ENCODE measurements at regions not wholly inside any gene's neighbourhood (a gene's known extent, or its start where the extent isn't known, plus 50 kb on each side); places are given as distances from the start of the nearest gene placed in this dataset.

DNA sequence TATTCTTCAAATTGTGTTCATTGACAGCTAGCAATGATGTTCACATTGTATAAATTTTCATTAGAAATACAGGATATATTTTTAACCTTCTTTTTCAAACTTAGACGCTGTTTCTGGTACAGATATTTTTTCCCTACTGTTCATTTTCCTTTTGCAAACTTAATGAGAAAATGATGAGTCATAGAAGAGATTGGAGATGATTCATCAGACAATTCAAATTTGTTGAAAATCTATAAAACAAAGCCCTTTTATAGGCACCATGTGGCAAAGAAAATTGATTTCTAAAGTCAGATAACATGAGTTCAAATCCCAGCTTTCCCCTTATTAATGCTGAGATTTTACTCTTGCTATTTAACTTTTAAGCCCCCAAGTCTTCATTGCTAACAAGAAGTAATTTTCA, 728.8 kb upstream of the DDX18 start:
- DNase-seq = no peak

- DNase-seq = no peak
These were observed 728.1 kb upstream of the DDX18 start for GRCh38 chr2:117086174-117086942.

DNA sequence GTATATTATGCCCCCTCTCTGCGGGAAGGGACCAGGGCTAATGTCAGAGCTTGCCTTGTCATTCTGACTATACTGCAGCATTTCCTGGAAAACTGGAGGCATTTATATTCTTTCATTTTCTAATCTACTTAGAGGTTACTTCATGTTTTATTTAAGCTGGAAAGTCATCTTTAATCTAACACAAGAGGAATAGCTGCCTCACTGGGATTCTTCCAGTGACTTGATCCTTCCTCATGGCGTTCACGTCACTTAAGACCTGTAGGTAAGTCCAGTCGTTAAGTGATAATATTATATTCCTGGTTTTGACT, 727.6 kb upstream of the DDX18 start:
- no peak for DNase-seq

DNA sequence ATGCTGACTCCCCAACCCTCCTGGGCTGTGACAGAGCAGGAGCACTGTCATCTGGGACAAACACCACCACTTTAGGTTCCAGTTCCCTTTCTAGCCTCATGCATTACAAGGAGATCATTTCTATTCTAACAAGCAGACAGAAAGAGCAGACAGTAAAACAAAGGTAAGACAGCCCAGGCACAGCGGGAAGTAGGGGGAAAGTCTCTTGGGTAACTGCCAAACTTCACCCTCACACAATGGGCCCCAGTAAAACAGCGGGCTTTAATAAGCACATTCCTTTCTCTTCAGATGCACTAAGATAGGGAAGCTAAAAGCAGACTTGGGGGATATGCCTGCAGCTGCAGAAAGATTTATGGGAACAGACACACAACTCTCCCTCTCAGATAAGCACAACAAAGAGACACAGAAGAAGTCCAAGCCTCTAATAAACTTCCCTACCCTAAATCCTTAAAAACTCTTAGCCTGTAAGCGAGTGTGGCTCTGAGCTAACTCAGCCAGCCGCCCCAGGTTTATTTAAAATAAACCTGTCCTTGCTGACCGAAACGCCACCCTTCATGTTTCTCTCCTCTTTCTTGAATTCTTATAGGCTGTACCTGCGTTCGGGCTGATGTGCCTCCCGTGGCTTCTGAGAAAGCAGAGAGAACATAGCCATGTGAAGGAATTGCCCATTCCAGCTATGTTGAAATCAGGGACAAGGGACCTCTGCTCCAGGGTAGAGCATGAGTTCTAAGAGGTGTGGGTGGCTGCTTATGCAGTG, 726.8 kb upstream of the DDX18 start:
- no peak for DNase-seq

- no peak for DNase-seq
These were observed 723.3 kb upstream of the DDX18 start for GRCh38 chr2:117091041-117091837.

GRCh38 chr2:117101613-117102012, 712.9 kb upstream of the DDX18 start:
- DNase-seq = no peak

- no peak for DNase-seq
These were observed 705.7 kb upstream of the DDX18 start for GRCh38 chr2:117108741-117109267.

DNA sequence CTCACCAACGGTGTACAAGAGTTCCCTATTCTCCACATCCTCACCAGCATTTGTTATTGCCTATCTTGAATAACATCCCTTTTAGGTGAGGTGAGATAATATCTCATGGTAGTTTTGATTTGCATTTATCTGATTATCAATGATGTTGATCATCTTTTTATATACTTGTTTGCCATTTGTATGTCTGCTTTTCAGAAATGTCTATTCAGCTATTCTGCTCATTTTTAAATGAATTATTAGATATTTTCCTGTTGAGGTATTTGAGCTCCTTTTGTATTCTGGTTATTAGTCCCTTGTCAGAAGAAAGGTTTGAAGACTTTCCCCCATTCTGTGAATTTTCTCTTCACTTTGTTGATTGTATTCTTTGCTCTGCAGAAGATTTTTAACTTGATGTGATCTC, 695.5 kb upstream of the DDX18 start:
- DNase-seq = no peak

- no peak for DNase-seq
These were observed 691.1 kb upstream of the DDX18 start for GRCh38 chr2:117123362-117123761.

DNA sequence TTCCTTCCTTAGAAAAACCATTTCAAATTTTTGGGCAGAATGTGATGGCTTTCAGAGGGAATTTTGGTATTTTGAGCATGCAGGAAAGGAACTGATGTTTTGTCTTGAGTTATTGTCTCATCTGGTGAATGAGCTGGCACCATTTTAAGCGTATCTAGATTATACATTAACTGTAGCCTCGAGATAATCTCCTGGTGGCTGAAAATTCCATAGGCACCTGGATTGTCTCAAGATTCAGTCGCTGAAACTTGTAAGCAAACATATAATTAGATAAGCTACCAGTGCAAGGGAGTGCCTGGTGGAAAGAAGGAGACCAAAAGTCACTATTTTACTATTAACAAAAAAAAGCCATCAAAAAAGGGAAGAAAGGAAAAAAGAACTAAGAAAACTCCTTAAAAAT, 687.8 kb upstream of the DDX18 start:
- DNase-seq = no peak

GRCh38 chr2:117127680-117128079, 686.8 kb upstream of the DDX18 start:
- no peak for DNase-seq

GRCh38 chr2:117128461-117128860, 686.0 kb upstream of the DDX18 start:
- no peak for DNase-seq

DNA sequence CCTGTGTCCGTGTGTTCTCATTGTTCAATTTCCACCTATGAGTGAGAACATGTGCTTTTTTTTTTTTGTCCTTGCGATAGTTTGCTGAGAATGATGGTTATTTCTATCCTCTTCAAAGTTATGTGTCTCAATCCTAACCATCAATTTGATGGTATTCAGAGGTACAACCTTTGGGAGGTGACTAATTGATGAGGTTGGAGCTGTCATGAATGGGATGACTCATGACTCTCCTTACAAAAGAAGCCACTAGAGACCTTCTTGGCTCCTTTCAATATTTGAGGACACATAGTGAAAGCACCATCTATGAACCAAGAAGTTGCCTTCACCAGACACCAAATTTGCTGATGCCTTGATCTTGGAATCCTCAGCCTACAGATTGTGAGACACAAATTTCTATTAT, 677.1 kb upstream of the DDX18 start:
- DNase-seq = no peak

- DNase-seq = no peak
These were observed 645.3 kb upstream of the DDX18 start for GRCh38 chr2:117169036-117169765.

DNA sequence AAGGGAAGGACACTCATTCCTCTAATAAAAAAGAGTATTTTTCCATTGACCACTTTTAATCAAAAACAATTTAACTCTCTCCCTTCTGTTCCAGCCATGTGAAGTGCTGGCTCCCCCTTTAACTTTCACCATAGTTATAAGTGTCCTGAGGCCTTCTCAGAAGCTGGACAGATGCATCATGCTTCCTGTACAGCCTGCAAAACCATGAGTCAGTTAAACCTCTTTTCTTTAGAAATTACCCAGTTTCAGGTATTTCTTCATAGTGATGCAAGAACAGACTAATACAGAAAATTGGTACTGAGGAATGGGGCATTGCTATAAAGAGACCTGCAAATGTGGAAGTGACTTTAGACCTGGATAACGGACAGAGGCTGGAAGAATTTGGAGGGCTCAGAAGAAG, 643.6 kb upstream of the DDX18 start:
- no peak for DNase-seq

DNA sequence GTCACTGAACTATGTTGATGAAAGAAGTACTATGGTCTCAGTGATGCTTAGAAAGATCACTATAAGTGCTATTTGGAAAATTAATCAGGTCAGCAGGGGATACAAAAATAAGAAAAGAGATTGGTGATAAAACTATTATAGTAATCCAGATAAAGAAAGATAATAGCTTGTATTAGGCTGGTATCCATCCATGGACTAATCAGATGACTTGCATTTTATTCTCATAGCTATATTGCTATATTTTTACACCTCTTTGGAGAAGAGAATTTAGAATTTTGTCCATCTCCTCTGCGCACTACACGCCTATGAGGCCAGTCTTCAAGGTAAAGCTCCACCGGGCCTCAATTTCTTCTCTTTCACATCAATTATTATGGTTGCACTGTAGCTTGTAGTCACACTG, 635.1 kb upstream of the DDX18 start:
- no peak for DNase-seq

GRCh38 chr2:117190856-117191559, 623.5 kb upstream of the DDX18 start:
- DNase-seq = no peak

DNA sequence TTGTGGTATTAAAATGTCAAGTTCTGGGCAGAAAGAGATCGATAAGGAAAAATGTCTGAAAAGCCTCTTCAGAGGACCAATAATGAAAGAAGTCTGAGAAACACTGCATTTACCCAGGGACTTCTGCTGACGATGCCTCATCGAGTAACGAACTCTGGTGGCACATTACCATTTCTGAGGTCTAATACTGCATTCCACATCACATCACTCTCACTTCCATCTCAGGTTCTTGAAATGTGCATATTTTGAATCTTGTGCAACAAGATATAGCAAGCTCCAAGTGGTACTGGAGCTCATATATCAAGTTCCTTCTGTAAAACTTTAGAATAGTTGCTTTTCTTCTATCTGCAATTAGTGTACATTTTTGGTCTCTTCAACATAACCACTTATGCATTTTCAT, 619.1 kb upstream of the DDX18 start:
- DNase-seq = no peak

- no peak for DNase-seq
These were observed 615.0 kb upstream of the DDX18 start for GRCh38 chr2:117199511-117199910.

- no peak for DNase-seq
These were observed 601.9 kb upstream of the DDX18 start for GRCh38 chr2:117212562-117212961.

DNA sequence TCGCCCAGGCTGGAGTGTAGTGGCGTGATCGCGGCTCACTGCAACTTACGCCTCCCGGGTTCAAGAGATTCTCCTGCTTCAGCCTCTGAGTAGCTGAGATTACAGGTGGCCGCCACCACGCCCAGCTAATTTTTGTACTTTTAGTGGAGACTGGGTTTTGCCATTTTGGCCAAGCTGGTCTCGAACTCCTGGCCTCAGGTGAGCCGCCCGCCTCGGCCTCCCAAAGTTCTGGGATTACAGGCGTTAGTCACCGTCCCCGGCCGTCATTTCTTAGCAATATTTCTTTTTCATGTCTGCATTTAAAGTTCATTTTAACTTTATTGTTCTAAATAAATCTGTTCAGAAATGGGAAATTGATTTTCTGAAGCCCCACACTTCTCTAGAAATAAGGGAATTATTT, 597.3 kb upstream of the DDX18 start:
- DNase-seq = no peak

GRCh38 chr2:117222809-117223208, 591.7 kb upstream of the DDX18 start:
- no peak for DNase-seq
